Adrenal gland (tissue), 5 donors: ENCODE measurements at regions not wholly inside any gene's neighbourhood (a gene's known extent, or its start where the extent isn't known, plus 50 kb on each side); places are given as distances from the start of the nearest gene placed in this dataset.

Experiments used
- POLR2A ChIP-seq, 2 donors: fragments of 450-650 bp; IDR thresholded peaks; one replicate each; pipeline ENCODE4 v1.6.1; 2017; ENCODE audit warnings: antibody characterized with exemption in 2 of 2, mild to moderate bottlenecking in 2 of 2, moderate library complexity in 1 of 2
- TF ChIP-seq, protein P1 (sequence below), 6 experiments: fragments of 450-650 bp in 4 of 6; fragments of 200-600 bp in 2 of 6; sonication (generic) in 1 of 6; IDR thresholded peaks; 1 replicate in 5 of 6; 2 replicates in 1 of 6; pipeline versions ENCODE4 v1.5.1 to v1.8.0; 2016 to 2021; ENCODE audit warnings: antibody characterized with exemption in 6 of 6, mild to moderate bottlenecking in 2 of 6, moderate library complexity in 1 of 6
- donor health status: DM: no; HTN: no; CAD: no.

- TF ChIP-seq, protein P1, sequence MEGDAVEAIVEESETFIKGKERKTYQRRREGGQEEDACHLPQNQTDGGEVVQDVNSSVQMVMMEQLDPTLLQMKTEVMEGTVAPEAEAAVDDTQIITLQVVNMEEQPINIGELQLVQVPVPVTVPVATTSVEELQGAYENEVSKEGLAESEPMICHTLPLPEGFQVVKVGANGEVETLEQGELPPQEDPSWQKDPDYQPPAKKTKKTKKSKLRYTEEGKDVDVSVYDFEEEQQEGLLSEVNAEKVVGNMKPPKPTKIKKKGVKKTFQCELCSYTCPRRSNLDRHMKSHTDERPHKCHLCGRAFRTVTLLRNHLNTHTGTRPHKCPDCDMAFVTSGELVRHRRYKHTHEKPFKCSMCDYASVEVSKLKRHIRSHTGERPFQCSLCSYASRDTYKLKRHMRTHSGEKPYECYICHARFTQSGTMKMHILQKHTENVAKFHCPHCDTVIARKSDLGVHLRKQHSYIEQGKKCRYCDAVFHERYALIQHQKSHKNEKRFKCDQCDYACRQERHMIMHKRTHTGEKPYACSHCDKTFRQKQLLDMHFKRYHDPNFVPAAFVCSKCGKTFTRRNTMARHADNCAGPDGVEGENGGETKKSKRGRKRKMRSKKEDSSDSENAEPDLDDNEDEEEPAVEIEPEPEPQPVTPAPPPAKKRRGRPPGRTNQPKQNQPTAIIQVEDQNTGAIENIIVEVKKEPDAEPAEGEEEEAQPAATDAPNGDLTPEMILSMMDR (IDR thresholded peaks at IDR 0.05) = no peak
- no peak for TF ChIP-seq POLR2A (IDR thresholded peaks at IDR 0.05)
Measured at GRCh38 chr5:105836268-105836667, 1834.5 kb downstream of the EFNA5 start.
